HG02885 (cell line): ENCODE measurements at regions not wholly inside any gene's neighbourhood (a gene's known extent, or its start where the extent isn't known, plus 50 kb on each side); places are given as distances from the start of the nearest gene placed in this dataset.
"Not testable (repeated sequence)": the region's sequence is repeated elsewhere in the genome, so short reads cannot be mapped to it uniquely, and the experiment has no call there.

Experiments used
- ATAC-seq: cut with Tn5 transposase; IDR thresholded peaks from one replicate; pipeline ENCODE4 v1.9.1; 2021; ENCODE audit warnings: mild to moderate bottlenecking; ENCODE audit not compliant: unreplicated experiment, poor library complexity

DNA sequence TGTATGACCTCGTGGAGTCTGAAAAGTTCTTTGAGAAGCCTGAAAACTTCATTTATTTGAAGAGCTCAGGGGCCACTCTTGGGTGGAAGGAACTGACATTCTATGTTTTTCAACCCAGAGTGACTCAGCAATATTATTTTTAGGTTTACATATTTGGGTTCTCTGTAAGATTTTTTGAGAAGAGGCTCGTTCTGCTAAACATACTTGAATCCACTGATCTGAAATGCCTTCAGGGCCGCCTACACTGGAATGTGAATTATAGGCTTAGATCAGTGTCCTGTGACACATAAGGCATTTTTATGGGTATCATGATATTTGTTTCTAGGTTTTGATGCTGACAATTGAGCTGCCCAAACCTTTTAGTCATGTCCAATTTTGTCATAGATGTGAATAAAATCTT, 86.2 kb downstream of the PSAT1 start:
- no peak for ATAC-seq

DNA sequence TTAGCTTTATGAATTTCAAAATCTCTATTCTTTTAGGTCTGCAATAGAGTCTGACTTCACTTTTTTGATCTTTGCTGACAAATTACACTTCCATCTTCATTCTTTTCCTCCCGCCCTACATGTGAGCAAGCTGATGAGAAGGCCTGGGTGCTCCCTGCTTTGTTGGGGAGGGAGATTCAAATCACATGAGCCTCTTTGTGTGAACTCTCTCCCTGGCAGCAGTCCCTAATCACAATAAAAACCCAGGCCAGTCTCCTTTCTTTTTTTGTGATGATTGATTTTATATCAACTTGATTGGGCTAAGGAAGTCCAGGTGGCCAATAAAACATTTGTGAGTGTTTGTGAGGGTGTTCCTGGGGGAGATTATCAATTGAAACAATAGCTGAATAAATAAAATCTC, 89.4 kb downstream of the PSAT1 start:
- no peak for ATAC-seq

DNA sequence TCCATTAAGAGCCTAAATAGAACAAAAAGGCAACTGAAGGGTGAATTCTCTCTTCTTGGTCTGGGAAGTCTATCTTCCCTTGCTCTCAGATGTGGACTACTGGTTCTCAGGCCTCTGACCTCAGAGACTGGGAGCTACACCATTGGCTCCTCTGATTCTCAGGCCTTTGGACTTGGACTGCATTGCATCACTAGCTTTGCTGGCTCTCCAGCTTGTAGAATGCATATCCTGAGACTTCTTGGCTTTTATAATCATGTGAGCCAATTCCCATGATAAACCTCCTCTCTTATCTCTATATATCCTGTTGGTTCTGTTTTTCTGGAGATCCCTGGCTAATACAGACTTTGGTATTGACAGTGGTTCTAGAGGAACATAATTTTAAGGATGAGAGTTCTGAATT, 89.8 kb downstream of the PSAT1 start:
- no peak for ATAC-seq

DNA sequence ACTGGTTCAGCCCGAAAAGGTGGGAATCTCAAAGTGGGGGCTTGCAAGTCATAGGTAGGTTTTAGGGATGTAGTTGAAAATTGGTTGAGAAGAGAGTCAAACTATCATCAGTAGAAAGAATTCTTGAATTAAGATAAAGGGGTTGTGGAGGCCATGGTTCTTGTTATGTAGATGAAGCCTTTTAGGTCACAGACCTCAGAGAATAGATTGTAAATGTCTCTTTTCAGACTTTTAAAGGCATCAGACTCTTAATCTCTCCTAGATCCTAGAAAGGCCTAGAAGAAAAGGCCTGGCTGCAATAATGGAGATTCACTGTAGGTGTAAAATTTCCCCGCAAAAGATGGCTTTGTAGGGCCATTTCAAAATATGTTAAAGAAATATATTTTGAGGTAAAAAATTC, 96.4 kb downstream of the PSAT1 start:
- ATAC-seq = no peak

DNA sequence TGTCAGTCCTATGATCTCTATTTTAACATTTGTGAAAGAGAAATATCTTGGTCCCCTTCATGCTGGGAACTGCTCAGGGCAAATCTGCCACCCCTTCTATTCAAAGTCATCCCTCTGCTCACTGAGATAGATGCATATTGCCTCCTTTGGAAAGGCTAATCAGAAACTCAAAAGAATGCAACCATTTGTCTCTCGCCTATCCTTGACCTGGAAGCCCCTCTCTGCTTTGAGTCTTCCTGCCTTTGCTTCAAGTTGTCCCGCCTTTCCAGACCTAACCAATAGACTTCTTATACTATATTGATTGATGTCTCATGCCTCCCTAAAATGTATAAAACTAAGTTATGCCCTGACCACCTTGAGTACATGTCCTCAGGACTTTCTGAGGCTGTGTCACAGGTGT, 97.0 kb downstream of the PSAT1 start:
- ATAC-seq = no peak

DNA sequence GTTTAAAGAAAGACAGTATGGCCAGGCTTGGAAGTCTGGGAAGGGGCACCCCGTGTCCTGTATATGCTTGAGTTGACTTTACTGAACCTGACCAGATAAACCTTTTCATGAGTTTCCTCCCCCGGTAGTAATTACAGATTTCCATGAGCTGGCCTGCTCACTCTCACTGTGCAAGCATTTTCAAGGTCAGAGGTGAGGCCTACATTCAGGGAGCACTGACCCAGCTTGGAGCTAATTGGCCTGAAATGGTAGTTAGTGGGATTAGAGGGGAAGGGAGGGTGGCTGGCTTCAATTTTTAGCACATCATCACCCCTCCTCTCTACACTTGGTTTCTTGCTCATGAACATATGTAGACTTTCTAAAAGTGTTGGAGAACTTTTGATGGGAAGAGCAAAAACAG, 99.2 kb downstream of the PSAT1 start:
- no peak for ATAC-seq

DNA sequence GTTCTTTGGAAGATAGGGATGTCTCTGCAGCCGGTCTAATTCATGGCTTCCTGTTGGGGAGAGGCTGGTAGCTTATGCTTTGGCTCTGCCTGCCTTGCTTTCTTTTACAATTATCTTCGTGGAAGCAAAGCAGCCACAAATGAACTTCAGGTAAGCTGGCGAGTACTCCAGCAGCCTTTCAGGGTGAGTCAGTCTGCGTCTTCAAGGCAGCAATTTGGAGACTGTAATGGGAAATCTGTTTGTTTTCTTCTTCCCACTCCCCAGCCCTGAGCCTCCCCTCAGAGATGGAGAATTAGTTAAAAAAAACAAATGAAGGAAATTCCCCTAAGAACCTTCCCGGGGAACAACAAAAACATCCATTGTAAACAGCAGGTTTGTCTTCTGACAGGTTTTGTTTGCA, 100.1 kb downstream of the PSAT1 start:
- ATAC-seq = no peak

DNA sequence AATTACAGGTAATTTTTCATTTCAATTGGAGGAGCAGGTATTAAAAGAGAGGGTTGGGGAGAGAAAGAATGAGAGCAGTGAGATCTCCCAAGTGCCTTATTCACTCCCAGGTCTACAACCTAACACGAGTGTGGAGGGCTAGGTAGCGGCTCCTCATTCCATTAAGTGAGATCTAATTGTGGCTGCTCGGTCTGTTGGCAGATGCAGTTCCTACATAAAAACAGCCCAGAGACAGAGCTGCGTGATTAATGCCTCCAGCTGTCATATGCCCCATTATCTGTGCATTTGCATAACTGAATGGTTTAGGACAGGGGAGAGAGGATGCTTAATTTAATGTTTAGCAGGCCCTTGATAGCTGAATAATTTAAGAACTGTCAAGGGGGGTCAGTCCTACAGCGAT, 100.5 kb downstream of the PSAT1 start:
- no peak for ATAC-seq

DNA sequence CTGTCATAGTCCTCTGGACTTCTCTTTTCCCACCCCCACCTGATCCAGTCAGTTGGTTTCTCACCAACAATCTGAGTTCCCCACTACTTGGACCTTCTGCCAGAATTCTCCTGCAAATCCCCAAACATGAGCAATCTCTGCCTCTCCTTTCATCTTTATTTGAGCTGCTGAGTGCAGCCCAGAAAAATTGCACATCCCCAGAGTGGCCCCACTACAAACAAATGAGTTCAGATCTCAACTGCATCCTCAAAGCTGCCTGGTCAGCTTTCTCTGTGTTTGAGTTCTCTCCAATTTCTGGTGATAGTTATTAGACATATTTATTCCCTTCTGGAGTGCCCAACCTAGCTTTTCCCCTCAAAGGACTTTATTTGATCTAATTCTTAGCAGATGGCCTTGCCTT, 102.2 kb downstream of the PSAT1 start:
- no peak for ATAC-seq

DNA sequence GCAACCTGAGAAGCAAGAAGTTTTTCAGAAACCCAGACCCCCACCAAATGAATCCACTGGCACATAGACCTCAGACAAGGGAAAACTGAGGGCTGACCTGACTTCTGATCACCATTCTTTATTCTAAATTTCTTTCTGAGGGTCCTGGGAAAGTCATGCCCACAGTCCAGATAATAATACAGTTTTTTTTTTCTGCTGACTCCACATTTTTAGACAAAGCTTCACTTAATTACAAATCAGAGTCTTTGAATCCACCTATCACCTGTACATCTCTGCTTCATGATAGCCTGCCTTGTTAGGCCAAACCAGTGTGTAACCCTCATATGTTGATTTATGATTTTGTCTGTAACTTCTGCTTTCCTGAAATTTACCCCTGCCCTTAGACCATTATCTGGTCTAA, 103.6 kb downstream of the PSAT1 start:
- no peak for ATAC-seq

DNA sequence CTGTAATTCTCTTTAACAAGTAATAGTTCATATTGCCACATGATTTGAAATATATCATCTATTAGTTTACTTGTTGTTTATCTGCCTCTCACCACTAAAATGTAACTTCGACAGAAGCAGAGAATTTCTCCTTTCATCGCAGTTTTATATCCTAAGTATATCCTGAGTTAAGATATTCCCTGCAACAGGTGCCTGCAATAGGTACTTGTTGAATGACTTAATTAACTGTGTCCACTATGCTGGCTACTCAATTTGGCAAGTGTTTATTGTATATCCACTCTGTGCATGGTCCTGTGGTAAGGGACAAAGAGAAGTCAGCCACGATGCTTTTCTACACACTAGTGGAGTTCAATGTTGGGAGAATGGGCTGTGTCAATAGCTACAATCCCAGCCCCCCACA, 108.5 kb downstream of the PSAT1 start:
- ATAC-seq = no peak

DNA sequence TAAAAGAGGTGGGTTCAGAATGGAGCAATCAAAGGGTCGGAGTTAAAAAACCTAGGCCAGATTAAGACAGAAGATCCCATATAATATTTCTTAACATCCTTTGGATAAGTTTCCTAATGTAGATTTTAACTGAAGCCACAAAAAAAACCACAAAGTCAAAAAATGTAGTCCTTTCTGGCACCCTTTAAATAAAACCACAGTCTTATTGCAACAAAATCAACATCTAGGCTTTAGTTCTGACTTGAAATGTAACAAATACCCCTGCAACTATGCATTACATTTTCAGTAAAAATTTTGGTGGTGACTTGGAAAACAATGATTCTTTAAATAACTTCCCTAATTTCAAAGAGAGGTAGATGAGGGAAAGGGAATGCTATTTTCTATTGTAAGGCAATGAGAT, 109.2 kb downstream of the PSAT1 start:
- no peak for ATAC-seq

DNA sequence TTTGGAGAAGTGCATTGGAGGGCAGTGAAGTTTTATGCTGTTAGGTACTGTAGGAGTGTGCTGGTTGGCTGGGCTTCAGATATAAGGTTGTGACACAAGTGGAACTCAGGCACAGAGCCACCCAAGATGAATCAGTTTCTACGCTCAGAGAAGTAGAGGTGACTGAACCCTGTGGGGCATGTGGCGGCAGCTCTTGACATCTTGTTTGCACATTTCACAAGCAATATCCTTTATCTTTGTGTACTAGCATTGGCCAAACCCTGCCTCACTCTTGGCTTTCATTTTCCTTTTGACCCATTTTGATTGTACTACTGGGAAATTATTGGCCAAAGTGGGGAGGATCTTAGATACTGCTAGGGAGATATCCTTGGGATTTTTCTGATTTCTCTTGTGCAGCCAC, 110.0 kb downstream of the PSAT1 start:
- ATAC-seq = no peak

DNA sequence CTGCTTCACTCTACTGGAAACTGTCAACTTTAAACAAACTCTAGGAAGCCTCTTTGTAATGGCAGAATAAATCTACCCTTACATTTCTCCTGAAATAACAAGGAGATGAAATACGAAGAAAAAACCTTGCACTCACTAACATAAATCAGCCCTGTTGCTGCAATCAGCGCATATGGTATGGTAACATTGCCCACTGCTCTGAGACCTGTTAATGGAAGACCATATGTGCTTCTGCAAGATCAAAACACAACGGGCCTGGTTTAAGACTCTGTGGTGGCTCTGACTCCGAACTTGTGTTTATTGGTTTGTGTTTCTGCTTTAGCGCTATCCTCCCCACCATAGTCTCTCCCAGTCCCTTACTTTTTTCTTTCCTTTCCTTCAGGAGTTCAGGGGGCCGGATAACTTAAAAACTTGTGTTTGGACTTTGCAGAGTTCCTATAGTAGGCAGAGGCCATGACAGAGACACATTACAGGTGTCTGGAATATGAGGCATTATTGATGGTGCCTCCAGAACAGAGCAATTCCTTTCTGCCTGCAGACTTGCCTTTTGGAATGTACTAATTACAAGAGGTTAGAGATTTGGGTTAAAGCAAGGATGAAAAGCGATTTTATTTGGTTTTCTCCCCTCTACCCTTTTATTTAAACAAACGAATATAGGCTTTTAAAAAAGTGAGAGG, 110.8 kb downstream of the PSAT1 start:
- no peak for ATAC-seq

DNA sequence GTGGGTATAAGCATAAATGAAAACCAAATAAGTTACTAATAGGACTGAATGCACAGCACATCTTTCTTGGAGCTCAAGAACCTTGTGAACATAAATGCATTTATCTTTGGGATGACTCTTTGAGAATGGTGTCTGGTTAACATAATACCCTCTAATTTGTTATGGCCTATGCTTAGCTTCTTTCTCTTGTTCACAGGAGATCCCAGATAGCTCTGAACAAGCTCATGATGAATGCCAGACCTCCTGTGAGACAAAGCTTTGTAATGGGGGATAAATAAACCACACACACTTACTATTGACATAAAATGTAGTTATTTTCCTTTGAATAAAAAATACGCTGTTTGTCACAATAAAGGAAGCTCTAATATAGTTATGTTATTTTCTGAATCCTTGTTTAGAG, 111.5 kb downstream of the PSAT1 start:
- ATAC-seq = no peak

DNA sequence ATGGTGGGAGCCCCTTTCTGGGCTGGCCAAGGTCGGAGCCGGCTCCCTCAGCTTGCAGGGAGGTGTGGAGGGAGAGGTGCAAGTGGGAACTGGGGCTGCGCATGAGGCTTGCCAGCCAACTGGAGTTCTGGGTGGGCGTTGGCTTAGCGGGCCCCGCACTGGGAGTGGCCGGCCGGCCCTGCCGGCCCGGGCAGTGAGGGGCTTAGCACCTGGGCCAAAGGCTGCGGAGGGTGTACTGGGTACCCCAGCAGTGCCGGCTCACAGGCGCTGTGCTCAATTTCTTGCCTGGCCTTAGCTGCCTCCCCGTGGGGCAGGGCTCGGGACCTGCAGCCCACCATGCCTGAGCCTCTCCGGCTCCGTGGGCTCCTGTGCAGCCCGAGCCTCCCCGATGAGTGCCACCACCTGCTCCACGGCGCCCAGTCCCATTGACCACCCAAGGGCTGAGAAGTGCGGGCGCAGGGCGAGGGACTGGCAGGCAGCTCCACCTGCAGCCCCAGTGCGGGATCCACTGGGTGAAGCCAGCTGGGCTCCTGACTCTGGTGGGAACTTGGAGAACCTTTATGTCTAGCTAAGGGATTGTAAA, 113.1 kb downstream of the PSAT1 start:
- ATAC-seq = not testable (repeated sequence)

DNA sequence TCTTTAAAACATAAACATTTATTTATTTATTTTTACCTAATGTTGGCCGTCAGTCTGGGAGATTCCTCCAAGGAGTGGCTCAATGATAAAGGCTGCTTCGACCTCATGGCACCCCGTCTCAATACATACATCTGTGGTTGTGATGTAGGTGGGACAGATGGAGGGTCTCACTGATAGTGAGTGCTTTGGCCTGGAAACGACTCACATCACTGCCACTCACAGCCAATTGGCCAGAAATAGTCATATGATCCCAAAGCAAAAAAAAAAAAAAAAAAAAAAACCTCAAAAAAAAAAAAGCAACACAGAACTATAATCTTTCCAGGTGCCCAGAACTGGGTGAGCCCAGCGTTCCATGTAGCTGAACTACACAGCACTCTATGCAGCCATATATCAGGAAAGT, 125.4 kb downstream of the PSAT1 start:
- no peak for ATAC-seq

DNA sequence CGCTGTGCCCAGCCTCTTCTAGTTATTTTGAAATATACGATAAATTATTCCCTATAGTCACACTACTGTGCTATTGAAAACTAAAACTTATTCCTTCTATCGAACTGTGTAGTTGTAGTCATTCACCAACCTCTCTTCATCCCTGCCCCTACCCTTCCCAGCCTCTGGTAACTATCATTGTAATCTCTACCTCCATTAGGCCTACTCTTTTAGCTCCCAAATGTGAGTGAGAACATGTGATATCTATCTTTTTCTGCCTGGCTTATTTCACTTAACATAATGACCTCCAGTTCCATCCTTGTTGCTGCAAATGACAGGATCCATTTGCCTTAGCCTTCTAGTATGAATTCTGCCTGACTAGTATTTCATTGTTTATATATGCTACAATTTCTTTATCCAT, 127.4 kb downstream of the PSAT1 start:
- no peak for ATAC-seq

DNA sequence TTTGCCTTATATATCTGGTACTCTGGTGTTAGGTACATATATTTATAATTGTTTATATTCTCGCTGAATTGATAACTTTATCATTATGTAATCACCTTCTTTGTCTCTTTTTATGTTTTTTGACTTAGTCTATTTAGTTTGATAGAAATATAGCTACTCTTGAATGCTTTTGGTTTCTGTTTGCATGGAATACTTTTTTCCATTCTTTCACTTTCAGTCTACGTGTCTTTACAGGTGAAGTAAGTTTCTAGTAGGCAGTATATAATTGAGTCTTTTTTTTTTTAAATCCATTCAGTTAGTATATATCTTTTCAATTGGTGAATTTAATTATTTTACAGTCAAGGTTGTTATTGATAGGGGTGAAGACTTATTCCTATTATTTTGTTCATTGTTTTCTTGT, 131.7 kb downstream of the PSAT1 start:
- ATAC-seq = no peak

DNA sequence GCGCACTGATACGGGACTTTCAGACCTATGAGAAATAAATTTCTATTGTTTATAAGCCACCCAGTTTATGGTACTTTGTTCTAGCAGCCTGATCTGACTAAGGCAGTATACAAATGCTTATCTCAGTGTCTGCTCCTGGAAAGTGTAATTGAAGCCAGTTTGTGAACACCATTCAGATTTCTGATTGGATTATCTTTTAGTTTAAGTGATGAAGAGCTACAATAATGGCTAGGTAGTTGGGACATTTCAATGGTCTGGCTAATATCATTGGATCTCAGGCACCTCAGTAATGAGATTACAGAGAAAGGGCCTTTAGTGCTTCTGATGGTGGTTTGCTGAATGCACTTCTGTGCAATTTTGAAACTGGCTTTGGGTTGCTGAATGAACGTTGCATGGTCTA, 133.5 kb downstream of the PSAT1 start:
- no peak for ATAC-seq

DNA sequence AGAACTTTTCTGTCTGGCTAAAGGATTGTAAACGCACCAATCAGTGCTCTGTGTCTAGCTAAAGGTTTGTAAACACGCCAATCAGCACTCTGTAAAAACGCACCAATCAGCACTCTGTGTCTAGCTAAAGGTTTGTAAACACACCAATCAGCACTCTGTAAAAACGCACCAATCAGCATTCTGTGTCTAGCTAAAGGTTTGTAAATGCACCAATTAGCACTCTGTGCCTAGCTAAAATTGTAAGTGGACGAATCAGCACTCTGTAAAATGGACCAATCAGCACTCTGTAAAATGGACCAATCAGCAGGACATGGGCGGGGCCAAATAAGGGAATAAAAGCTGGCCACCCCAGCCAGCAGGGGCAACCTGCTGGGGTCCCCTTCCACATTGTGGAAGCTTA, 134.1 kb downstream of the PSAT1 start:
- not testable (repeated sequence) for ATAC-seq

DNA sequence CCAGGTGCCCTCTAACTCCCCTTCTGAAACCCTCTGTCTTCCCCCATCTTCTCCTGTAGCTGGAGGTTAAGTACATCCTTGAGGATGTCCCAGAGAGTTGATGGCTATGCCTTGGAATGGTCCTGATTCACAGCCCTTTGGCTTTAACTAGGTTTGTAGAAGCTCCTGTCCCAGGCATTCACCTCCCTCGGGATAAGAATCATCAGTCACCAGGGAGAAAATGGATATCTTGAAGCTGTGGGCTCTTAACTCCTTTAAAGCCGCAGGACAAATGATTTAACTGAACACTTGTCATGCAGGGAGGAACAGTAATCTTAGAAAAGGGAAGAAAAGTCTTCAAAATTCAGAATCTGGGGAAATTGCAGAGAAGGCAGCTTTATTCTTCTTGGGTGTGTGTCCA, 139.9 kb downstream of the PSAT1 start:
- no peak for ATAC-seq

DNA sequence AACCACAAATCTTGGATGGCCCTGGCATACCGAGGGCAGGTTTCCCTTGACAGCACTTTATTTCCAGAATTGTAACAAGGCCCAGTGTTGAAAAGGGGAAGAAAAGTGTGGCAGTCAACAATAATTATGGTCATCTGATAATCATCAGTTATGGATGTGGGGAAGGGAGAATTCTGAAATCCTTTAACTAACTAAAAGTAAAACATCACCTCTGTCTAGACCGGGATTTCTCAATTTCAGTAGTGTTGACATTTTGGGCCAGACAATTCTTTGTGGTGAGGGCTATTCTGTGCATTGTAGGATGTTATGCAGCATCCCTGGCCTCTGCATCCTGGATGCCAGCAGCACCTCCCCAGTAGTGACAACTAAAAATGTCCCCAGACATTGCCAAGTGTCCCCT, 140.4 kb downstream of the PSAT1 start:
- no peak for ATAC-seq
